ENCODE measurements at regions not wholly inside any gene's neighbourhood (a gene's known extent, or its start where the extent isn't known, plus 50 kb on each side); places are given as distances from the start of the nearest gene placed in this dataset.
A peak's percentile ranks its signal among the peaks of the same experiment; 100 is the strongest.

DNA sequence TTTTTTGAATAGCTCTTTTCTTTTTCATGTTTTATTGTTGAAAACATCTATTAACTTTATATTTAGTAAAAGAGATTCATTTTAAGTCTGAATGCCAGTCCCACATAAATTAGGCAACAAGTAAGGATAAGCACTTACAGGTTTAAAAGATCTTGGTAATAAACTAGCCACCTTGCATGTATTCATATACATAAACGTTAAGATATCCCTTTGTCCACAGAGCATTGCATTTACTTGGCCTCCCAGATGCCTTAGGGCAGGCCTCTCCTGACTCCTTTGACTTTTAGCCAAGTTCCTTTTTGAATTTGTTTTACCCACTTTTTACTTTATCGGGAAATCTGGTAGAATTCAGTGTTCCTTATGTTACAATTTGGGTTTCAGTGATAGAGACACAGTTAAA lies 331.7 kb downstream of the ETNK1 start (continued):
- TF ChIP-seq, protein P1, sequence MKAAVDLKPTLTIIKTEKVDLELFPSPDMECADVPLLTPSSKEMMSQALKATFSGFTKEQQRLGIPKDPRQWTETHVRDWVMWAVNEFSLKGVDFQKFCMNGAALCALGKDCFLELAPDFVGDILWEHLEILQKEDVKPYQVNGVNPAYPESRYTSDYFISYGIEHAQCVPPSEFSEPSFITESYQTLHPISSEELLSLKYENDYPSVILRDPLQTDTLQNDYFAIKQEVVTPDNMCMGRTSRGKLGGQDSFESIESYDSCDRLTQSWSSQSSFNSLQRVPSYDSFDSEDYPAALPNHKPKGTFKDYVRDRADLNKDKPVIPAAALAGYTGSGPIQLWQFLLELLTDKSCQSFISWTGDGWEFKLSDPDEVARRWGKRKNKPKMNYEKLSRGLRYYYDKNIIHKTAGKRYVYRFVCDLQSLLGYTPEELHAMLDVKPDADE (IDR thresholded peaks at IDR 0.05), result no peak
- TF ChIP-seq POLR2AphosphoS5 (IDR thresholded peaks at IDR 0.05; ENCODE audit: low read depth) (no peak), STAT1 (IDR thresholded peaks at IDR 0.05; ENCODE audit: unreplicated experiment) (no peak), ZNF114 (CRISPR knock-in tag; IDR thresholded peaks at IDR 0.05) (no peak), NANOG (IDR thresholded peaks at IDR 0.05; ENCODE audit: borderline replicate concordance) (no peak), CREB1 (CRISPR knock-in tag; IDR thresholded peaks at IDR 0.05; ENCODE audit: low read depth) (no peak)
- TF ChIP-seq, protein P2, sequence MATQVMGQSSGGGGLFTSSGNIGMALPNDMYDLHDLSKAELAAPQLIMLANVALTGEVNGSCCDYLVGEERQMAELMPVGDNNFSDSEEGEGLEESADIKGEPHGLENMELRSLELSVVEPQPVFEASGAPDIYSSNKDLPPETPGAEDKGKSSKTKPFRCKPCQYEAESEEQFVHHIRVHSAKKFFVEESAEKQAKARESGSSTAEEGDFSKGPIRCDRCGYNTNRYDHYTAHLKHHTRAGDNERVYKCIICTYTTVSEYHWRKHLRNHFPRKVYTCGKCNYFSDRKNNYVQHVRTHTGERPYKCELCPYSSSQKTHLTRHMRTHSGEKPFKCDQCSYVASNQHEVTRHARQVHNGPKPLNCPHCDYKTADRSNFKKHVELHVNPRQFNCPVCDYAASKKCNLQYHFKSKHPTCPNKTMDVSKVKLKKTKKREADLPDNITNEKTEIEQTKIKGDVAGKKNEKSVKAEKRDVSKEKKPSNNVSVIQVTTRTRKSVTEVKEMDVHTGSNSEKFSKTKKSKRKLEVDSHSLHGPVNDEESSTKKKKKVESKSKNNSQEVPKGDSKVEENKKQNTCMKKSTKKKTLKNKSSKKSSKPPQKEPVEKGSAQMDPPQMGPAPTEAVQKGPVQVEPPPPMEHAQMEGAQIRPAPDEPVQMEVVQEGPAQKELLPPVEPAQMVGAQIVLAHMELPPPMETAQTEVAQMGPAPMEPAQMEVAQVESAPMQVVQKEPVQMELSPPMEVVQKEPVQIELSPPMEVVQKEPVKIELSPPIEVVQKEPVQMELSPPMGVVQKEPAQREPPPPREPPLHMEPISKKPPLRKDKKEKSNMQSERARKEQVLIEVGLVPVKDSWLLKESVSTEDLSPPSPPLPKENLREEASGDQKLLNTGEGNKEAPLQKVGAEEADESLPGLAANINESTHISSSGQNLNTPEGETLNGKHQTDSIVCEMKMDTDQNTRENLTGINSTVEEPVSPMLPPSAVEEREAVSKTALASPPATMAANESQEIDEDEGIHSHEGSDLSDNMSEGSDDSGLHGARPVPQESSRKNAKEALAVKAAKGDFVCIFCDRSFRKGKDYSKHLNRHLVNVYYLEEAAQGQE (IDR thresholded peaks at IDR 0.05; ENCODE audit: unreplicated experiment), result no peak

DNA sequence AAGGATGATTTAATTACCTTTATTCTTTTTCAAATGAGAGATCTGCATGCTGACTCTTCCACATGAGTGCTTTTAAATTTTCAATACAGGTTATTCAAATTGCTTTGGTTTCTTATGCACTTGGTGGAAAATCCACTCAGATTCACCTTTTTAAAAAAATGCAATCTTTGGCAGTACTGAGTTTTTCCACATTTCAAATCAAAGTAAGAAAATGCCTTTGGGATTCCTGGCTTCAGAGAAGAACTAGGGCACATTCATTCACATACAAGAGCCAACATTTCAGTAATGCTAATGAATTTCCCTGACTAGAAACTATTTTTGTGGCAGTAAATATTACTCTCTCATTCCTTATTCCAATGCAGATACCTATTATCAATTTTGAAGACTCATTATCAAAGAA lies 342.2 kb downstream of the ETNK1 start:
- Mint-ChIP-seq H3K36me3 (ENCODE audit: low read depth) (no peaks in the 10 kb centered on the region), H3K4me3 (no peak overlapping the region), H3K9me3 (no peaks in the 10 kb centered on the region), H3K27me3 (ENCODE audit: insufficient read depth, low read depth, poor library complexity) (no peaks in the 10 kb centered on the region), H3K27ac (no peak overlapping the region), H3K4me1 (peaks cover 26% of the 10 kb centered on the region)
- Histone ChIP-seq H4K20me1 (replicated peaks; ENCODE audit: insufficient read depth) (no peaks in the 10 kb centered on the region), H3K27ac (ENCODE audit: low read depth) (no peak overlapping the region), H3K9me2 (ENCODE audit: insufficient read depth) (0 out of 2 replicates have a peak, but pooled peaks cover 3% of the 10 kb centered on the region), H3K79me2 (replicated peaks; ENCODE audit: insufficient read depth) (no peaks in the 10 kb centered on the region), H3K36me3 (ENCODE audit: insufficient read depth) (no peaks in the 10 kb centered on the region), H2AFZ (no peak overlapping the region), H3K4me1 (ENCODE audit: insufficient read depth) (peaks cover 16% of the 10 kb centered on the region), H3K4me2 (peak overlapping the region; percentile 33; the same call in 1 of the 2 replicates), H3K4me3 (no peak overlapping the region), H3K27me3 (ENCODE audit: insufficient read depth) (no peaks in the 10 kb centered on the region), H3F3A (replicated peaks; ENCODE audit: low read depth) (no peaks in the 10 kb centered on the region)
- no peak for TF ChIP-seq ZNF114 (CRISPR knock-in tag; IDR thresholded peaks at IDR 0.05)
- no peak for TF ChIP-seq POLR2AphosphoS5 (IDR thresholded peaks at IDR 0.05; ENCODE audit: low read depth)
- TF ChIP-seq CTCF (conservative IDR thresholded peaks at IDR 0.05; ENCODE audit: low read depth in 2 of 2), result no peak
- no peak for TF ChIP-seq EZH2 (IDR thresholded peaks at IDR 0.05; ENCODE audit: low read depth, unreplicated experiment)
- no peak for TF ChIP-seq JUNB (IDR thresholded peaks at IDR 0.05; ENCODE audit: unreplicated experiment)
- DNase-seq (ENCODE audit: low spot score), result no peak
- no peak for ATAC-seq

Data from GM23338 (cell line).